C4-2B (cell line): ENCODE measurements at regions not wholly inside any gene's neighbourhood (a gene's known extent, or its start where the extent isn't known, plus 50 kb on each side); places are given as distances from the start of the nearest gene placed in this dataset.

Source experiments
- H3K27ac ChIP-seq: fragments of 450-650 bp; 2 replicates; pipeline ENCODE4 v1.5.1; 2017
- CTCF ChIP-seq: fragments of 450-650 bp; conservative IDR thresholded peaks from 2 replicates; pipeline ENCODE4 v1.5.1; 2017; ENCODE audit warnings: mild to moderate bottlenecking
- ZFX ChIP-seq: fragments of 450-650 bp; IDR thresholded peaks from 2 replicates; pipeline ENCODE4 v1.6.1; 2017

DNA sequence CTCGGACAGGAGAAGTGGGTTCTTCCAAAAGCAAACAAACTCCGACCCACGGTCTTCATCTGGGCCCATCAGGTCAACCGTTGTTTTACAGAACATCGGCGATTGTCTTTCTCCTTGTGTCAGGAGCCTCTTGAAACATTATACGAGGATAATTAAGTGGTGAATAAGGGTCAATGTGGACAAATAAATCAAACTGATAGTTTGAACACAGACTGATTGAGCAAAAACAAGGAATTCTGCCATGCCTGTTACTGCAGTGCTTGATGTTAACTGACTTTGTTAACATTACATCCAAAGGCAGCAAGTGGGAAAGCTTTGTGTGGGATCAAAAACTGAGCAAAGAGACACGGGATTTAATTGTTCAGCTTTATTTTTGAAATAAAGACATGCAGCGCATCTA lies 101.1 kb upstream of the IFNGR1 start:
- TF ChIP-seq ZFX (no peak), CTCF (no peak)
- H3K27ac ChIP-seq, result no peak overlapping the region

- TF ChIP-seq ZFX (no peak), CTCF (no peak)
- no peak overlapping the region for H3K27ac ChIP-seq
Observed at GRCh38 chr6:137316626-137317025, 97.4 kb upstream of the IFNGR1 start.

- TF ChIP-seq ZFX (no peak), CTCF (no peak)
- H3K27ac ChIP-seq, result no peak overlapping the region
Observed at GRCh38 chr6:137315081-137315480, 95.9 kb upstream of the IFNGR1 start.

DNA sequence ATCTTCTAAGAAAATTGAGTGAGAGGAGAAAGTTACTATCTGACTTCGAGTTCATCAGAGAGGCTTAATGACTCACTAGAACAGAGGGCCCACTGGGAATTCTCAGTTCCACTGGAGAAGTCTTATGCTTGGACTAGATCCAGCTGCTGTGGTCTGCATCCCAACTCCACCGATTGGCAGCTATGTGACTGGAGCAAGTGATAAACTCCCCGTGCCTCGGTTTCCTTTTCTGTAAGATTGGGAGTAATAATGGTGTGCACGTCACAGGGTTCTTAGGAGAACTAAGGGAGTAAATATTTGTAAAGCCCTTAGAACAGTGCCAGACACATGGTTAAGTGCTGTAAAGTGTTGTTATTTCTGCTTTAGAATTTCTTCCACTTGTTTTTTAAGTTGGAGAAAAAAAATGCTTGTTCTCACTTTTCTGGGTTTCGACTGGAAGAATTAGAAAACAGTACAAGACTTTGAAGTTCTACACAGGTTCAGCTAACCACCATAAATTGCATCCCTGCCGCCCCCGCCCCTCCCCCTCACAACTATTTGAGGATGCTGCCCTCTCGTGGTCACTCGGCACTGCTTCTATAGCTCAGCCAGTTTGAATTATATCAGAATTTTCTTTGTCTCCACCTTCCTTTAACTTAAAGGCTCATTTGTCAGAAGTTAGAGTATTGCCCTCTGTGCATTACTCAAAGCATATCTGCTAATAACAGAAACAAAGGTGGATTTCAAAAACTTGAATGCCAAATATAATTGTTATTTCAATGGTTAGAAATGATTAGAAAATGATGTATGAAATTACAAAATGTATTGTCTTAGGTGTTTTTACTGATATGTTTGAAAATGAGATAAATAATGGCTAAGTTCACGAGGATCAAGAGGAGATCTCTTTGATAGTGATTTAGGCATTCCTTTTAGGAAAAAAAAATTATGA lies 95.0 kb upstream of the IFNGR1 start:
- H3K27ac ChIP-seq, result no peak overlapping the region
- TF ChIP-seq CTCF (peak; percentile 89), ZFX (no peak)

DNA sequence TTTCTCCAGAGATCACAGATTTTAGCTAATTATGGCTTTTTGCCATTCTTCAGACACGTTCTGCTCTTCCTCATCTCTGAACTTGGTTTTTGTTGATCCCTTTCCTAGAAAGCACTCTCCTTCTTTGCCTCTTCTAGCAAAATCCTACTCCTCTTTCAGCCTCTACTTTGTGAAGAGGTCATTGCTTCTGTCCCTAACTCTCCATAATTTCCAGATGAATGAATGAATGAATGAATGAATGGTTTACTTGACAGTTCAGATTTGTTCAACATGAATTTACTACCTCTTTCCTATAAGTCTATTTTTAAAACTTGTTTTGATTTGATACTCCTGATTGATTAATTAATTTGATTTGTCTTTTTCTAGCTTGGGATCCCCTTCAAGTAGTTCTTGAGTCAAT lies 94.0 kb upstream of the IFNGR1 start:
- TF ChIP-seq ZFX (no peak), CTCF (no peak)
- H3K27ac ChIP-seq, result no peak overlapping the region

- no peak overlapping the region for H3K27ac ChIP-seq
- TF ChIP-seq CTCF (no peak), ZFX (no peak)
Observed at GRCh38 chr6:137311940-137312339, 92.8 kb upstream of the IFNGR1 start.

GRCh38 chr6:137309078-137309762 lies 90.0 kb upstream of the IFNGR1 start:
- peak overlapping the region; percentile 46; the same call in 1 of the 2 replicates for H3K27ac ChIP-seq
- TF ChIP-seq ZFX (no peak), CTCF (no peak)
